ENCODE measurements at regions not wholly inside any gene's neighbourhood (a gene's known extent, or its start where the extent isn't known, plus 50 kb on each side); places are given as distances from the start of the nearest gene placed in this dataset.

GRCh38 chr2:217691920-217692666 is 310.7 kb downstream of the TNS1 start:
- CTCF ChIA-PET = interaction anchor here (0.6 to 1.5 kb wide), 2 partner anchors 12 to 42 kb away, joined by 3 to 4 read pairs; no protein-coding TSS in a partner anchor
- H3K4me1 Mint-ChIP-seq = no peaks in the 10 kb centered on the region
- no peak for DNase-seq
- H3K9me3 Mint-ChIP-seq = no peaks in the 10 kb centered on the region
- H3K27me3 Mint-ChIP-seq = no peaks in the 10 kb centered on the region
- no peak overlapping the region for H3K27ac Mint-ChIP-seq
- H3K4me3 Mint-ChIP-seq = no peak overlapping the region
- H3K36me3 Mint-ChIP-seq = no peaks in the 10 kb centered on the region

GRCh38 chr2:217691516-217691915 is 311.3 kb downstream of the TNS1 start:
- H3K27me3 Mint-ChIP-seq = no peaks in the 10 kb centered on the region
- DNase-seq = no peak
- H3K36me3 Mint-ChIP-seq = no peaks in the 10 kb centered on the region
- CTCF ChIA-PET = no interaction called here
- no peaks in the 10 kb centered on the region for H3K4me1 Mint-ChIP-seq
- no peaks in the 10 kb centered on the region for H3K9me3 Mint-ChIP-seq
- H3K27ac Mint-ChIP-seq = no peak overlapping the region
- no peak overlapping the region for H3K4me3 Mint-ChIP-seq

GRCh38 chr2:217689053-217689452 is 313.7 kb downstream of the TNS1 start:
- CTCF ChIA-PET = no interaction called here

GRCh38 chr2:217688494-217688893 is 314.3 kb downstream of the TNS1 start:
- no peak overlapping the region for H3K4me3 Mint-ChIP-seq
- no peaks in the 10 kb centered on the region for H3K27me3 Mint-ChIP-seq
- H3K36me3 Mint-ChIP-seq = no peaks in the 10 kb centered on the region
- no peaks in the 10 kb centered on the region for H3K9me3 Mint-ChIP-seq
- H3K4me1 Mint-ChIP-seq = no peaks in the 10 kb centered on the region
- DNase-seq = no peak
- CTCF ChIA-PET = no interaction called here
- no peak overlapping the region for H3K27ac Mint-ChIP-seq

More at GRCh38 chr2:217689053-217689452, 313.7 kb downstream of the TNS1 start:
- no peaks in the 10 kb centered on the region for H3K4me1 Mint-ChIP-seq
- H3K9me3 Mint-ChIP-seq = no peaks in the 10 kb centered on the region
- DNase-seq = no peak
- no peak overlapping the region for H3K4me3 Mint-ChIP-seq
- H3K36me3 Mint-ChIP-seq = no peaks in the 10 kb centered on the region
- H3K27ac Mint-ChIP-seq = no peak overlapping the region
- no peaks in the 10 kb centered on the region for H3K27me3 Mint-ChIP-seq

- H3K4me1 Mint-ChIP-seq = no peaks in the 10 kb centered on the region
- H3K27ac Mint-ChIP-seq = no peak overlapping the region
- no peaks in the 10 kb centered on the region for H3K27me3 Mint-ChIP-seq
- DNase-seq = no peak
- CTCF ChIA-PET = interaction anchor here (0.6 kb wide), 1 partner anchor 460 kb away, joined by 3 read pairs; no protein-coding TSS in a partner anchor
- H3K9me3 Mint-ChIP-seq = no peaks in the 10 kb centered on the region
- H3K4me3 Mint-ChIP-seq = no peak overlapping the region
- H3K36me3 Mint-ChIP-seq = no peaks in the 10 kb centered on the region
Measured at GRCh38 chr2:217687771-217688170, 315.0 kb downstream of the TNS1 start.

GRCh38 chr2:217685255-217685605 is 317.6 kb downstream of the TNS1 start:
- Mint-ChIP-seq H3K9me3 (no peaks in the 10 kb centered on the region), H3K4me3 (no peak overlapping the region), H3K27me3 (no peaks in the 10 kb centered on the region), H3K27ac (no peak overlapping the region), H3K4me1 (no peaks in the 10 kb centered on the region), H3K36me3 (no peaks in the 10 kb centered on the region)
- CTCF ChIA-PET = no interaction called here
- DNase-seq = no peak

- CTCF ChIA-PET = no interaction called here
- Mint-ChIP-seq H3K27me3 (no peaks in the 10 kb centered on the region), H3K4me1 (no peaks in the 10 kb centered on the region), H3K9me3 (no peaks in the 10 kb centered on the region), H3K36me3 (no peaks in the 10 kb centered on the region), H3K4me3 (no peak overlapping the region), H3K27ac (no peak overlapping the region)
- no peak for DNase-seq
Measured at GRCh38 chr2:217684431-217685254, 318.2 kb downstream of the TNS1 start.

GRCh38 chr2:217683106-217683870 is 319.5 kb downstream of the TNS1 start:
- Mint-ChIP-seq H3K4me3 (no peak overlapping the region), H3K27me3 (no peaks in the 10 kb centered on the region), H3K27ac (no peak overlapping the region)

GRCh38 chr2:217681791-217682190 is 321.0 kb downstream of the TNS1 start:
- no peaks in the 10 kb centered on the region for H3K9me3 Mint-ChIP-seq
- H3K4me1 Mint-ChIP-seq = no peaks in the 10 kb centered on the region
- no peaks in the 10 kb centered on the region for H3K36me3 Mint-ChIP-seq
- H3K4me3 Mint-ChIP-seq = no peak overlapping the region
- H3K27ac Mint-ChIP-seq = no peak overlapping the region
- no peak for DNase-seq
- no peaks in the 10 kb centered on the region for H3K27me3 Mint-ChIP-seq
- CTCF ChIA-PET = no interaction called here

More at GRCh38 chr2:217683106-217683870, 319.5 kb downstream of the TNS1 start:
- no peak for DNase-seq
- Mint-ChIP-seq H3K36me3 (no peaks in the 10 kb centered on the region), H3K4me1 (no peaks in the 10 kb centered on the region), H3K9me3 (no peaks in the 10 kb centered on the region)
- CTCF ChIA-PET = no interaction called here

GRCh38 chr2:217680381-217680780 is 322.4 kb downstream of the TNS1 start:
- no peaks in the 10 kb centered on the region for H3K4me1 Mint-ChIP-seq
- H3K36me3 Mint-ChIP-seq = no peaks in the 10 kb centered on the region
- H3K27ac Mint-ChIP-seq = no peak overlapping the region
- no peak for DNase-seq
- H3K9me3 Mint-ChIP-seq = no peaks in the 10 kb centered on the region
- CTCF ChIA-PET = no interaction called here
- no peak overlapping the region for H3K4me3 Mint-ChIP-seq
- no peaks in the 10 kb centered on the region for H3K27me3 Mint-ChIP-seq

GRCh38 chr2:217673627-217674026 is 329.2 kb downstream of the TNS1 start:
- Mint-ChIP-seq H3K36me3 (no peaks in the 10 kb centered on the region), H3K9me3 (no peaks in the 10 kb centered on the region), H3K4me1 (no peaks in the 10 kb centered on the region), H3K4me3 (no peak overlapping the region), H3K27ac (no peak overlapping the region), H3K27me3 (no peaks in the 10 kb centered on the region)
- no peak for DNase-seq
- CTCF ChIA-PET = no interaction called here

GRCh38 chr2:217672472-217672871 is 330.3 kb downstream of the TNS1 start:
- Mint-ChIP-seq H3K27me3 (peaks cover 4% of the 10 kb centered on the region), H3K36me3 (no peaks in the 10 kb centered on the region), H3K9me3 (no peaks in the 10 kb centered on the region), H3K4me3 (no peak overlapping the region), H3K27ac (no peak overlapping the region), H3K4me1 (no peaks in the 10 kb centered on the region)
- CTCF ChIA-PET = interaction anchor here (0.7 to 1.2 kb wide), 3 partner anchors 22 to 113 kb away, joined by 3 read pairs; no protein-coding TSS in a partner anchor
- DNase-seq = no peak

GRCh38 chr2:217671871-217672270 is 330.9 kb downstream of the TNS1 start:
- CTCF ChIA-PET = interaction anchor here (1.2 kb wide), 2 partner anchors 22 to 114 kb away, joined by 3 read pairs; no protein-coding TSS in a partner anchor
- no peaks in the 10 kb centered on the region for H3K9me3 Mint-ChIP-seq
- H3K36me3 Mint-ChIP-seq = no peaks in the 10 kb centered on the region
- peaks cover 4% of the 10 kb centered on the region for H3K27me3 Mint-ChIP-seq
- no peaks in the 10 kb centered on the region for H3K4me1 Mint-ChIP-seq
- H3K27ac Mint-ChIP-seq = no peak overlapping the region
- DNase-seq = no peak
- no peak overlapping the region for H3K4me3 Mint-ChIP-seq

- DNase-seq = no peak
- Mint-ChIP-seq H3K36me3 (no peaks in the 10 kb centered on the region), H3K9me3 (no peaks in the 10 kb centered on the region), H3K4me3 (no peak overlapping the region), H3K4me1 (no peaks in the 10 kb centered on the region), H3K27me3 (peaks cover 4% of the 10 kb centered on the region), H3K27ac (no peak overlapping the region)
- CTCF ChIA-PET = interaction anchor here (1.2 kb wide), 1 partner anchor 21 kb away, joined by 3 read pairs; no protein-coding TSS in a partner anchor
Measured at GRCh38 chr2:217671075-217671474, 331.7 kb downstream of the TNS1 start.

Data from activated naive CD4-positive, alpha-beta T cell treated with anti-CD3 and anti-CD28 coated beads, Interleukin-2, amount 10 ng/mL, durations not matched to agents 7 days and 5 days (primary cell).